Lung (tissue), 11 donors: ENCODE measurements at regions not wholly inside any gene's neighbourhood (a gene's known extent, or its start where the extent isn't known, plus 50 kb on each side); places are given as distances from the start of the nearest gene placed in this dataset.
"Not testable (repeated sequence)": the region's sequence is repeated elsewhere in the genome, so short reads cannot be mapped to it uniquely, and the experiment has no call there.

Source experiments
- ATAC-seq: fragments of 200-7000 bp; cut with Tn5 transposase; one replicate; pipeline ENCODE4 v1.9.1; 2020; ENCODE audit warnings: moderate number of reproducible peaks; ENCODE audit not compliant: insufficient read depth, low FRiP score
- DNase-seq, 3 donors: peaks; one replicate each; pipeline ENCODE4 v3.0.0-alpha.2; 2013 to 2017
- H3K27ac ChIP-seq, 2 donors: one replicate each; pipeline ENCODE4 v1.5.1; 2013; ENCODE audit warnings: mild to moderate bottlenecking in 2 of 2, moderate library complexity in 2 of 2, control low read depth in 1 of 2, inconsistent platforms in 1 of 2, low read depth in 1 of 2, low read length in 1 of 2
- H3K27me3 ChIP-seq, 3 donors: one replicate each; pipeline ENCODE4 v1.5.1; 2013; ENCODE audit warnings: low read length in 2 of 3; ENCODE audit not compliant: control insufficient read depth in 3 of 3, insufficient read depth in 3 of 3
- H3K36me3 ChIP-seq, 4 donors: one replicate each; pipeline ENCODE4 v1.5.1; 2013; ENCODE audit warnings: low read length in 4 of 4, mild to moderate bottlenecking in 1 of 4, moderate library complexity in 1 of 4; ENCODE audit not compliant: control insufficient read depth in 4 of 4, insufficient read depth in 4 of 4
- H3K4me1 ChIP-seq, 5 donors: one replicate each; pipeline ENCODE4 v1.5.1; 2013; ENCODE audit warnings: low read length in 5 of 5, mild to moderate bottlenecking in 2 of 5, moderate library complexity in 1 of 5; ENCODE audit not compliant: control insufficient read depth in 5 of 5, insufficient read depth in 5 of 5
- H3K4me3 ChIP-seq: one replicate; pipeline ENCODE4 v1.5.1; 2013; ENCODE audit warnings: mild to moderate bottlenecking, control low read depth, moderate library complexity
- H3K9ac ChIP-seq, 2 donors: one replicate each; pipeline ENCODE4 v1.5.1; 2013; ENCODE audit warnings: low read length in 2 of 2, control low read depth in 1 of 2; ENCODE audit not compliant: insufficient read depth in 1 of 2
- H3K9me3 ChIP-seq, 4 donors: one replicate each; pipeline ENCODE4 v1.5.1; 2013; ENCODE audit warnings: low read length in 3 of 4, mild to moderate bottlenecking in 1 of 4, moderate library complexity in 1 of 4; ENCODE audit not compliant: control insufficient read depth in 4 of 4, insufficient read depth in 3 of 4
- WGBS, 2 donors: extraction: QIAGEN DNeasy Blood & Tissue Kit; methylation state at CpG; one replicate each; pipeline ENCODE4 v1.1.7; 2013; 5-methylcytosine and 5-hydroxymethylcytosine counted together
- TF ChIP-seq, protein P1 (sequence below): IDR thresholded peaks from 2 replicates; pipeline ENCODE4 v1.5.1; 2012; ENCODE audit warnings: mild to moderate bottlenecking; ENCODE audit errors: control extremely low read depth, extremely low read depth
- donor health status: control.
- donor health status: control.
- donor health status: Bipolar disorder and iron deficiency.
- donor health status: healthy.
- donor health status: DM: yes; HTN: yes; CAD: no.

GRCh38 chr14:43729143-43729542, 777.9 kb downstream of the FSCB start:
- DNase-seq, result peak in 1 of 3 donors; percentile 4
- ATAC-seq, result no peak
- Histone ChIP-seq H3K36me3 (no peaks in the 10 kb centered on the region), H3K9me3 (no peaks in the 10 kb centered on the region), H3K4me3 (no peak overlapping the region), H3K4me1 (no peaks in the 10 kb centered on the region), H3K27me3 (no peaks in the 10 kb centered on the region), H3K9ac (no peak overlapping the region), H3K27ac (no peak overlapping the region)
- 33 to 47% methylated on average over 4 of the region's 4 CpGs for WGBS, 2 donors
- TF ChIP-seq, protein P1, sequence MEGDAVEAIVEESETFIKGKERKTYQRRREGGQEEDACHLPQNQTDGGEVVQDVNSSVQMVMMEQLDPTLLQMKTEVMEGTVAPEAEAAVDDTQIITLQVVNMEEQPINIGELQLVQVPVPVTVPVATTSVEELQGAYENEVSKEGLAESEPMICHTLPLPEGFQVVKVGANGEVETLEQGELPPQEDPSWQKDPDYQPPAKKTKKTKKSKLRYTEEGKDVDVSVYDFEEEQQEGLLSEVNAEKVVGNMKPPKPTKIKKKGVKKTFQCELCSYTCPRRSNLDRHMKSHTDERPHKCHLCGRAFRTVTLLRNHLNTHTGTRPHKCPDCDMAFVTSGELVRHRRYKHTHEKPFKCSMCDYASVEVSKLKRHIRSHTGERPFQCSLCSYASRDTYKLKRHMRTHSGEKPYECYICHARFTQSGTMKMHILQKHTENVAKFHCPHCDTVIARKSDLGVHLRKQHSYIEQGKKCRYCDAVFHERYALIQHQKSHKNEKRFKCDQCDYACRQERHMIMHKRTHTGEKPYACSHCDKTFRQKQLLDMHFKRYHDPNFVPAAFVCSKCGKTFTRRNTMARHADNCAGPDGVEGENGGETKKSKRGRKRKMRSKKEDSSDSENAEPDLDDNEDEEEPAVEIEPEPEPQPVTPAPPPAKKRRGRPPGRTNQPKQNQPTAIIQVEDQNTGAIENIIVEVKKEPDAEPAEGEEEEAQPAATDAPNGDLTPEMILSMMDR, result no peak

DNA sequence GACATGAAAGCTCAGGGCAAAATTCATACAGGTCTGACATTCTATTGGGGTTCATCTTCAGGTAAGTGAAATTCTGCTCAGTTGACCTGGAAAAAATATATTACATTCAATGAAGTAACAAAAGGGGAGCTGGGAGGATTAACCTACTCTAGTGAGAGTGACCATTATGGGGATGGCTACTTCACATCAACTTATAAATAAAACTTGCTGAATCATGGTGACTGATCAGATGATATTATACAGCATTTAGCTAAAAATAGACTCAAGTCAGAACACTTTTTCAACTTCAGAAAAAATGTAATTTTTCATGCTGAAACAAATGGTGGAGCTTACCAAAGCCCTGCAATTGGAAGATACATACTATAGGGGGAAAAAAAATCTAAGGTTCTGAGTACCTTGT, 800.2 kb downstream of the FSCB start:
- Histone ChIP-seq H3K36me3 (no peaks in the 10 kb centered on the region), H3K27me3 (no peaks in the 10 kb centered on the region), H3K4me1 (no peaks in the 10 kb centered on the region), H3K9me3 (no peaks in the 10 kb centered on the region), H3K4me3 (no peak overlapping the region), H3K9ac (no peak overlapping the region), H3K27ac (no peak overlapping the region)
- TF ChIP-seq, protein P1, result no peak
- DNase-seq (no peak), ATAC-seq (no peak)

DNA sequence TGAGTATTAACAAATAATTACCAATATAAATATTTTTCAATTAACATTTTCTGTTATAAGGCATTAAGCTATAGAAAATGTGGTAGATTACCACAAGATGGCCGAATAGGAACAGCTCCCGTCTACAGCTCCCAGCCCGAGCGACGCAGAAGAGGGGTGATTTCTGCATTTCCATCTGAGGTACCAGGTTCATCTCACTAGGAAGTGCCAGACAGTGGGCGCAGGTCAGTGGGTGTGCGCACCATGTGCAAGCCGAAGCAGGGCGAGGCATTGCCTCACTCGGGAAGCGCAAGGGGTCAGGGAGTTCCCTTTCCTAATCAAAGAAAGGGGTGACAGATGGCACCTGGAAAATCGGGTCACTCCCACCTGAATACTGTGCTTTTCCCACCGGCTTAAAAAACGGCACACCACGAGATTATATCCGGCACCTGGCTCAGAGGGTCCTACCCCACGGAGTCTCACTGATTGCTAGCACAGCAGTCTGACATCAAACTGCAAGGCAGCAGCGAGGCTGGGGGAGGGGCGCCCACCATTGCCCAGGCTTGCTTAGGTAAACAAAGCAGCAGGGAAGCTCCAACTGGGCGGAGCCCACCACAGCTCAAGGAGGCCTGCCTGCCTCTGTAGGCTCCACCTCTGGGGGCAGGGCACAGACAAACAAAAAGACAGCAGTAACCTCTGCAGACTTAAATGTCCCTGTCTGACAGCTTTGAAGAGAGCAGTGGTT, 808.4 kb downstream of the FSCB start:
- H3K9ac ChIP-seq, H3K4me1 ChIP-seq, H3K4me3 ChIP-seq, H3K36me3 ChIP-seq, DNase-seq, H3K27ac ChIP-seq, H3K27me3 ChIP-seq, ATAC-seq, H3K9me3 ChIP-seq: not testable (repeated sequence)
- 89 to 90% methylated on average over 18 to 20 of the region's 20 CpGs for WGBS, 2 donors

DNA sequence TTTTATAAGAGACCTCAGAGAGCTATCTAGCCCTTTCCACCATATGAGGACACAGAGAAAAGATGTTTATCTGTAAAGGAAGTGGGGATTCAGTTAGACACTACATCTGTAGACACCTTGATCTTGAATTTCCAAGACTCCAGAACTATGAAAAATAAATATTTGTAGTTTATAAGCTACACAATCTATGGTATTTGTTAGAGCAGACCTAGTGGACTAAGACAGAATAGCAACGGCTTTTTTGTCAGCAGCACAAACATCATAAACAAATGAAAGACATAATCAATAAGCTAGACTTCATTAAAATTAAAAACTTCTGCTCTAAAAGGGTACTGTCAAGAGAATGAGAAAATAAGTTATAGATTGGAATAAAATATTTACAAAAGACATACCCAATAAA, 810.1 kb downstream of the FSCB start:
- Histone ChIP-seq H3K36me3 (no peaks in the 10 kb centered on the region), H3K4me3 (no peak overlapping the region), H3K27me3 (no peaks in the 10 kb centered on the region), H3K27ac (no peak overlapping the region), H3K4me1 (no peaks in the 10 kb centered on the region), H3K9me3 (peaks cover 0 to 2% (median 0%) of the 10 kb centered on the region in 4 donors), H3K9ac (no peak overlapping the region)
- no peak for ATAC-seq
- DNase-seq, result no peak
- TF ChIP-seq, protein P1, result no peak
- 83 to 95% methylated on average over 1 of the region's 1 CpG for WGBS, 2 donors
